GM18870 (cell line): ENCODE measurements at regions not wholly inside any gene's neighbourhood (a gene's known extent, or its start where the extent isn't known, plus 50 kb on each side); places are given as distances from the start of the nearest gene placed in this dataset.
"Not testable (repeated sequence)": the region's sequence is repeated elsewhere in the genome, so short reads cannot be mapped to it uniquely, and the experiment has no call there.

Experiments
- ATAC-seq: cut with Tn5 transposase; IDR thresholded peaks from one replicate; pipeline ENCODE4 v1.9.1; 2021; ENCODE audit warnings: moderate library complexity; ENCODE audit not compliant: unreplicated experiment

DNA sequence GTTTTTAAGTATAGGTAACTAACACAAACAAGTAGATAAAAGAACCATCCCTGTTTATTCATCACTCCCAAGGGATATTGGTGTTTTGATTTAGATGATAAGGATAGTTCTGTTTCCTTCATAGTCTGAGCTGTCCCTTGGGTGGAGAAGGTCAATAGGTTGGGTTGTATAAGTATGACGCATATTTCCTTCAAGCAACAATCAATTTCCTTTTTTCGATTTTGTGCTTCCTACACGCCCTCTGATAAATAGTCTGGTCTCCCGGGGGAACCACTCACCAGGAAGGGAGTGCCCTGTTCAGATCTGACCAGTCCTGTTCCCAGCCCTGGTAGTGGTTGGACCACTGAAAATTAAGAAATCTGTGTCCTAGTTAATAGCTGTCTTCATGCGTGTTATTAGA is 378.8 kb upstream of the FAR2 start:
- ATAC-seq = no peak

- ATAC-seq = no peak
Observed at GRCh38 chr12:28771968-28772367, 377.1 kb upstream of the FAR2 start.

- no peak for ATAC-seq
Observed at GRCh38 chr12:28775556-28775955, 373.5 kb upstream of the FAR2 start.

DNA sequence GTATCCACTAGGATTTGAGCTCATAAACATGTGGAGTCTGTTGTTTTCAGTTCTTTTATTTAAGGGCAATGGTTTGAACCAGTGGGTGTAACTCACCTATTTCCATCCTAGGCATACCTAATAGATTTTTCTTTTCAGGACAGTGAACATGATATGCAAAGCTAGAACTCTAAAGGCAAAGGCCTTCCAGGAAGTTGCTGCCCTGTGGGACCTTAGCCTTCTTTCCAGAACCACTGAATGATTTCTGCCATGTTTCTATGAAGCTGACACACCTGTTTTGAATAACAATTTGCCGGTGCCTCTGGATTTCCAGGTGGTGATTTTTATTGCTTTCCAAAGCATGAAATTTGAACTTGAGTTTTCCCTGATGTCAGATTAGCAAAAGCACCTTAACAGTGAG is 372.9 kb upstream of the FAR2 start:
- ATAC-seq = no peak

DNA sequence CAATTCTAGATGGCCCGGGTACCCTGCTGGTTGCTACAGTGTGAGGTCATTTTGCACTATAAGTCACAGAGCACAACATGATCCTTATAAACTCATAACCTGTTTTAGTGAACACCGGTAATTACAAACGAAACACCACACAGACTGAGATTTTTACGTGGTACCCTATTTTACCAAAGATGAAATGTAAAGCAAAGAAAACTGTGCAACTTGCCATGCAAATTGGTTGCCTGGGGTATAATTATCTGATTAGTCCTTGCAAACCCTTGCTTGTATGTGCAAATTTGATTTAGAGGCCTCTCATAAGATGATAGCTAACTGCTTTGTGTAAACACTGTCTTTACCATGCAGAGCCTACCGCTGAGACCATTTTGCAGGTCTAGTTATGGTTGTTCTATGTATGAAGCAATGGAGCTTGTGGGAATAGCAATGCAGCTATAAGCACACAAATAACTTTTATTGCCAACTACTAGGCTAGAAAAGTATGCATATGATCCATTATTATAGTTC is 372.1 kb upstream of the FAR2 start:
- no peak for ATAC-seq

GRCh38 chr12:28777603-28778365 is 371.3 kb upstream of the FAR2 start:
- ATAC-seq = no peak

DNA sequence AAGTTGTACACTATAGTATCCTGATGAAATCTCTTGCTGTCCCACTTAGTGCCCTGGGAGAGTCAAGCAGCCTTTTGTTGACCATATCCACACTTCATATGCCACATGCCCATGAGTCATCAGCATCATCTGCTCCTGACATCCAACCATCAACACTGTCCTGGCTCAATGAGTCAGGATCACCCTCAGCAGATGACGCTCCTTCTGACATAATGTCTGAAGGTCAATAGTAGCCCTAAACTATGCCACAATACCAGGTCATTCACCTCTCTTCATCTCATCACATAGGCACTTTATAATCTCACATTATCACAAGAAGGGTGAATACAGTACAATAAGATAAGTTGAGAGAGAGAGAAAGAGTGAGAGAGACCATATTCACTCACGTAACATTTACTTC is 369.0 kb upstream of the FAR2 start:
- ATAC-seq = no peak

GRCh38 chr12:28780960-28781359 is 368.1 kb upstream of the FAR2 start:
- ATAC-seq = no peak

GRCh38 chr12:28781671-28782652 is 367.1 kb upstream of the FAR2 start:
- no peak for ATAC-seq

DNA sequence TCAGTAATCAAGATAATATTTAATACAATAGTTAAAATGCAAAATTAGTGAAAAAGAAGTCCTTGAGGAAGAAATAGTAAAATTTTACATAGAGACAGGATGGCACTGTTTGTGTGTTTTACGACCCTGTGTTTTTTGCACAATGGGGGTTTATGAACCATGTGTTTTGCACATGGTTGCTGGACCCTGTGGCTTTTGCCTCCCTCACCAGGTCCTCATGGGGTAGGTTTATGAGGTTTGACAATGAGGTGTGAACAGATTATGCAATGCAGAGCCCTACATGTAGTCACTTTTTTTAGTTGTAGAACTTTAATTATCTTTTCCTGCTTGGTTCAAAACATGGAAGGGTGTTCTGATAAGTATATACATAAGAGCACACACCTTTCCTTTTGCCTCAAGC is 366.3 kb upstream of the FAR2 start:
- no peak for ATAC-seq

GRCh38 chr12:28787151-28787550 is 361.9 kb upstream of the FAR2 start:
- ATAC-seq = no peak

GRCh38 chr12:28788256-28788655 is 360.8 kb upstream of the FAR2 start:
- not testable (repeated sequence) for ATAC-seq

DNA sequence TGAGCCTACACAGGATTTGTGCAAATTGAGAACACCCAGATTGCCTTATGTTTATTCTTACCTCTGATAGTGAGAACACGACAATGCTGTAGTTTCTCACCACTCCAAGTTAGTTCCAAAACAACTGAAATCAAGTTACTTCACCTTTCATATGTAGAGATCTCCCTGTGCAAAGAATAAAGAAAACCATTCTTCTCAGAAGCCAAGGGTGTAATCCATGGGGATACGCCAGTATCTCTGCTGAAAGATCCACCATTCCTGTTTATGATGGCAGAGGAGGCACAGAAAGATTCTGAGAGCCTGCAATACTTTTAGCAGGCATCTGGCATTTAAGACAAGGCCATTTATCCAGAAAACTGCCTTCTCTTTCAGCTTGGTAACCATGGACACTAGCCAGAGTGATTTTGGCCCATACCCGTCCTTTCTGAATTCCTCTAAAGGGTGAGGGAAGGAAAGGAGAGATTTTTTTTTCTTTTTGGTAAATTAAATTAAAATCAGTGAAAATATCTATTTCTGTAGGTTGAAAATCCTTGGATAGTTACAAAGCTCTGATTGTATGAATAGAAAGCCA is 355.4 kb upstream of the FAR2 start:
- no peak for ATAC-seq

DNA sequence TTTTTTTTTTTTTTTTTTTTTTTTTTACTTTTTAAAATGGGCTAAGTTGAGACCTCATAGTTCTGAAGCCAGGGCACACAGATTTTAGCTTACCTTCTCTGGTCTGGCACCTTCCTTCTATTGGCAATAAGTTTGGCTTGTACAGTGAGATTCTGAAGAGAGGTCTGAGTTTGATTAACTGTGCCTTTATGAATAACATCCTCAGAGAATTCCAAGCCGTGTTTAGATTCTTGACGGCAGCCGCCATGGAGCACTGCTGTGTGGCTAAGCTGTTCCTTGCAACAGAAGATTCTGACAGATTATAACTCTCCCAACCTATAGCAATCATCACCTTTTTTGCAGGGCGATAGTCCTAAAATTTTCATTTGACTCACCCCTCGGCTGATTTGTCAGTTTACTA is 354.9 kb upstream of the FAR2 start:
- no peak for ATAC-seq

DNA sequence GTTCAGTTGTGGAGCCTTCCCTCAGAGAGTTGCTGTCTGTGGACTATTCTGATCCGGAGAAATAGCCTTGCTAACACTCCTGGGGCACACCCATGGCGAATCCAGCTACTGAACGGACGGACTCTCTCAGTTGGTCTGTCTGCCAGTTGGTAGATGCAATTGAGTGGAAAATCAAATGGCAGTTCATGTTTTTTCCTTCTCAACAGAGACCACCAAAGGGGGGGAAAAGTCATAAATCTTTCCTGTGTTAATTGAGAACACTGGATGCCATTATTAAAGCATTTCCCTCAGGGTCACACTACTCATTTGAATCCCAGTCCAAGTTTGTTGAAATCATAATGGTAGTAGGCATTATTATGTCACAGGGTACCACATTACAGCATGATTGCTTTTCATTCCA is 354.3 kb upstream of the FAR2 start:
- ATAC-seq = no peak

- ATAC-seq = no peak
Observed at GRCh38 chr12:28795311-28795710, 353.8 kb upstream of the FAR2 start.

GRCh38 chr12:28799348-28799747 is 349.7 kb upstream of the FAR2 start:
- ATAC-seq = no peak

DNA sequence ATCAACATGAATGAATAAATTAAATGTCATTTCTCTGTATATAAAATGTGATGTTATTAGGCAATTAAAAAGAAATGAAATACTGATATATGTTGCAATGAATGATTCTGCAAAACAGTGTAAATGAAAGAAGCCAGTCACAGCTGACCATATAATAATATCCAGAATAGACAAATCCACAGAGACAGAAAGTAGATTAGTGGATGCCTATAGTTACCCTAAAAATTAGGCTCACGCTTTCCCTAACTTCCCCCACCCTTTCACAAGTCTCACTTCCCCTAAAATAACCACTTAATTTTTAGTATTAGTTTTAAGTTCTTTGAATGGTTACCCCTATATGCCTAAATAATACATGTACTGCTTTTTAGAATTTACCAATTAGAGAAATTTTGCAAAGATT is 348.9 kb upstream of the FAR2 start:
- no peak for ATAC-seq

- no peak for ATAC-seq
Observed at GRCh38 chr12:28802706-28803438, 346.2 kb upstream of the FAR2 start.

- no peak for ATAC-seq
Observed at GRCh38 chr12:28807535-28807934, 341.5 kb upstream of the FAR2 start.

- no peak for ATAC-seq
Observed at GRCh38 chr12:28811457-28811856, 337.6 kb upstream of the FAR2 start.
